AG04450 (cell line): ENCODE measurements at regions not wholly inside any gene's neighbourhood (a gene's known extent, or its start where the extent isn't known, plus 50 kb on each side); places are given as distances from the start of the nearest gene placed in this dataset.

Source experiments
- CTCF ChIA-PET: fragments of 300-600, 350-600 bp; formaldehyde crosslinking; extraction: SDS; loops from one replicate; lab custom pipeline; 2022; ENCODE audit warnings: antibody characterized with exemption, inconsistent platforms; lab: Charles Lee
- POLR2A ChIA-PET: fragments of 350-600 bp; formaldehyde crosslinking; extraction: SDS; loops from one replicate; lab custom pipeline; 2021; ENCODE audit warnings: antibody characterized with exemption, inconsistent platforms; lab: Yijun Ruan, JAX
- DNase-seq: peaks from one replicate; pipeline ENCODE4 v3.0.0-alpha.2; 2011; ENCODE audit warnings: low read depth, low spot score
- H3K27ac ChIP-seq: one replicate; pipeline ENCODE4 v1.5.1; 2012; ENCODE audit warnings: low read depth, low read length, control low read depth
- H3K27me3 ChIP-seq: one replicate; pipeline ENCODE4 v1.6.0; 2012; ENCODE audit warnings: low read length; ENCODE audit not compliant: control insufficient read depth, insufficient read depth
- H3K4me3 ChIP-seq: 2 replicates; pipeline ENCODE4 v1.5.1; 2011; ENCODE audit warnings: mild to moderate bottlenecking, low read depth, low read length, control low read depth
- H3K9me3 ChIP-seq: 2 replicates; pipeline ENCODE4 v1.5.1; 2012; ENCODE audit warnings: low read length; ENCODE audit not compliant: control insufficient read depth, insufficient read depth
- CTCF ChIP-seq: IDR thresholded peaks from 2 replicates; pipeline ENCODE4 v1.5.1; 2011; ENCODE audit warnings: low read depth, low read length, control low read depth, inconsistent platforms

- no peak for DNase-seq
- Histone ChIP-seq H3K9me3 (no peaks in the 10 kb centered on the region), H3K4me3 (no peak overlapping the region), H3K27me3 (no peaks in the 10 kb centered on the region), H3K27ac (peak overlapping the region; percentile 73)
- ChIA-PET POLR2A (interaction anchor here (0.6 to 0.7 kb wide), 2 partner anchors 184 to 602 kb away, joined by 4 read pairs; no protein-coding TSS in a partner anchor), CTCF (interaction anchor here (0.9 to 1.1 kb wide), 2 partner anchors 24 to 83 kb away, joined by 4 to 5 read pairs; no protein-coding TSS in a partner anchor)
- TF ChIP-seq CTCF, result no peak
These were observed 275.1 kb upstream of the PRDM1 start for GRCh38 chr6:105810922-105811482.

- TF ChIP-seq CTCF, result no peak
- ChIA-PET POLR2A (interaction anchor here (0.6 to 0.7 kb wide), 2 partner anchors 185 to 603 kb away, joined by 4 read pairs; no protein-coding TSS in a partner anchor), CTCF (interaction anchor here (0.6 to 1.1 kb wide), 3 partner anchors 25 to 84 kb away, joined by 3 to 5 read pairs (median 4); no protein-coding TSS in a partner anchor)
- Histone ChIP-seq H3K27me3 (no peaks in the 10 kb centered on the region), H3K27ac (peak overlapping the region; percentile 73), H3K4me3 (no peak overlapping the region), H3K9me3 (no peaks in the 10 kb centered on the region)
- DNase-seq, result peak; percentile 43
These were observed 275.8 kb upstream of the PRDM1 start for GRCh38 chr6:105810105-105810921.

- no peak overlapping the region for H3K27ac ChIP-seq
- ChIA-PET CTCF (no interaction called here), POLR2A (no interaction called here)
- no peak overlapping the region for H3K4me3 ChIP-seq
- DNase-seq, result no peak
- H3K9me3 ChIP-seq, result peaks cover 5% of the 10 kb centered on the region; the same call in 1 of the 2 replicates
- no peak for TF ChIP-seq CTCF
- no peaks in the 10 kb centered on the region for H3K27me3 ChIP-seq
These were observed 277.6 kb upstream of the PRDM1 start for GRCh38 chr6:105808571-105808970.

GRCh38 chr6:105807905-105808304 lies 278.2 kb upstream of the PRDM1 start:
- Histone ChIP-seq H3K27me3 (no peaks in the 10 kb centered on the region), H3K9me3 (peaks cover 5% of the 10 kb centered on the region; the same call in 1 of the 2 replicates), H3K4me3 (no peak overlapping the region), H3K27ac (no peak overlapping the region)
- ChIA-PET POLR2A (no interaction called here), CTCF (no interaction called here)
- no peak for TF ChIP-seq CTCF
- DNase-seq, result no peak

GRCh38 chr6:105806486-105806920 lies 279.6 kb upstream of the PRDM1 start:
- Histone ChIP-seq H3K27ac (no peak overlapping the region), H3K9me3 (peaks cover 5% of the 10 kb centered on the region; the same call in 1 of the 2 replicates), H3K27me3 (no peaks in the 10 kb centered on the region), H3K4me3 (no peak overlapping the region)
- no peak for TF ChIP-seq CTCF
- POLR2A ChIA-PET, result no interaction called here
- CTCF ChIA-PET, result no interaction called here
- no peak for DNase-seq
